ENCODE measurements at regions not wholly inside any gene's neighbourhood (a gene's known extent, or its start where the extent isn't known, plus 50 kb on each side); places are given as distances from the start of the nearest gene placed in this dataset.

DNA sequence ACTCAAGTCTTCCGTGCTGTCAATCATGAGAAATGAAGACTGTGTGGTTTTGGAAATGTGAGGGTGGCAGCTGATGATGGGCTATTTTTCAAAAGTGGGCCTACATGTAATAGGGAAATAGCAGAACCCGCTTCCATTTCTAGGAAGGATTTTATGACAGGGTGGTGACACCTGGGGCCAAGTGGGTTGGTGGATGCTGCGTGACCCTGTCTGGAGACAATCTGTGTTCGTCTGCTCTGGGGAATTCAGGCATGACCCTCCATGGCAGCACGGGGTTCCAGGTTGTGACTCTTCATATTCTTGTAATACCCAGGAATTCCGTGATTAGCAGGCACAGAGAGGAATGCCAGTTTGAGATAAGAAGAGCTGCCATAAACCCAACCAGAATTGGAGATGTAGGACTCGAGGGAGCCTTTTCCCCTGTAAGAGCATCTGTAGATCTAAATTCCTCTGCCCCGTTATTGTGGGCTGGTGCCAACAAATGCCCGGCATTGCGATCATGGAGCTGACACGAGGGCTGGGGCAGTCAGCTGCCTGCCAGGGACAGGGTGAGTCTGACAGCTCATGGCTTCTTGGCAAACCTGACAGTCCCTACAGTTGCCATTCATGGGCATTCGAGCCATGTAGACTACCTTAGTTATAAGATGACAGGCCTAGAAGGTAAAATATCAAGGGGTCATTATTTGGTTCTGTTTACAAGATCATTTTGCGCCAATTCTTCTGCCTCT is 279.7 kb downstream of the GADD45G start (continued):
- TF ChIP-seq POLR2AphosphoS5 (IDR thresholded peaks at IDR 0.05; ENCODE audit: low read depth, low read length), result no peak
- TF ChIP-seq FOSL1 (IDR thresholded peaks at IDR 0.05; ENCODE audit: low read depth), result no peak
- no peak for TF ChIP-seq EZH2phosphoT487 (IDR thresholded peaks at IDR 0.05; ENCODE audit: borderline replicate concordance)
- TF ChIP-seq ELF1 (IDR thresholded peaks at IDR 0.05; ENCODE audit: borderline replicate concordance, low read depth), result no peak
- TF ChIP-seq, protein P1, sequence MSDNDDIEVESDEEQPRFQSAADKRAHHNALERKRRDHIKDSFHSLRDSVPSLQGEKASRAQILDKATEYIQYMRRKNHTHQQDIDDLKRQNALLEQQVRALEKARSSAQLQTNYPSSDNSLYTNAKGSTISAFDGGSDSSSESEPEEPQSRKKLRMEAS (IDR thresholded peaks at IDR 0.05), result no peak
- no peak for TF ChIP-seq YY1 (IDR thresholded peaks at IDR 0.05; ENCODE audit: extremely low read depth, insufficient replicate concordance, low read depth, low read length)

GRCh38 chr9:89885156-89885555 is 280.3 kb downstream of the GADD45G start:
- CTCF ChIA-PET, result no interaction called here

GRCh38 chr9:89886281-89886700 is 281.5 kb downstream of the GADD45G start:
- intact Hi-C loops (cut with micrococcal nuclease), result no loop called here
- no TSS peak for BruUV-seq (replicated peaks)
- no peaks in the 10 kb centered on the region for H3K36me3 ChIP-seq (ENCODE audit: control insufficient read depth in 1 of 2, insufficient read depth in 2 of 2, low read length in 2 of 2)
- TF ChIP-seq CEBPB (IDR thresholded peaks at IDR 0.05; ENCODE audit: low read depth) (no peak), ZBTB33 (IDR thresholded peaks at IDR 0.05; ENCODE audit: extremely low read depth, insufficient replicate concordance, low read length) (no peak)
- TF ChIP-seq, protein P2, sequence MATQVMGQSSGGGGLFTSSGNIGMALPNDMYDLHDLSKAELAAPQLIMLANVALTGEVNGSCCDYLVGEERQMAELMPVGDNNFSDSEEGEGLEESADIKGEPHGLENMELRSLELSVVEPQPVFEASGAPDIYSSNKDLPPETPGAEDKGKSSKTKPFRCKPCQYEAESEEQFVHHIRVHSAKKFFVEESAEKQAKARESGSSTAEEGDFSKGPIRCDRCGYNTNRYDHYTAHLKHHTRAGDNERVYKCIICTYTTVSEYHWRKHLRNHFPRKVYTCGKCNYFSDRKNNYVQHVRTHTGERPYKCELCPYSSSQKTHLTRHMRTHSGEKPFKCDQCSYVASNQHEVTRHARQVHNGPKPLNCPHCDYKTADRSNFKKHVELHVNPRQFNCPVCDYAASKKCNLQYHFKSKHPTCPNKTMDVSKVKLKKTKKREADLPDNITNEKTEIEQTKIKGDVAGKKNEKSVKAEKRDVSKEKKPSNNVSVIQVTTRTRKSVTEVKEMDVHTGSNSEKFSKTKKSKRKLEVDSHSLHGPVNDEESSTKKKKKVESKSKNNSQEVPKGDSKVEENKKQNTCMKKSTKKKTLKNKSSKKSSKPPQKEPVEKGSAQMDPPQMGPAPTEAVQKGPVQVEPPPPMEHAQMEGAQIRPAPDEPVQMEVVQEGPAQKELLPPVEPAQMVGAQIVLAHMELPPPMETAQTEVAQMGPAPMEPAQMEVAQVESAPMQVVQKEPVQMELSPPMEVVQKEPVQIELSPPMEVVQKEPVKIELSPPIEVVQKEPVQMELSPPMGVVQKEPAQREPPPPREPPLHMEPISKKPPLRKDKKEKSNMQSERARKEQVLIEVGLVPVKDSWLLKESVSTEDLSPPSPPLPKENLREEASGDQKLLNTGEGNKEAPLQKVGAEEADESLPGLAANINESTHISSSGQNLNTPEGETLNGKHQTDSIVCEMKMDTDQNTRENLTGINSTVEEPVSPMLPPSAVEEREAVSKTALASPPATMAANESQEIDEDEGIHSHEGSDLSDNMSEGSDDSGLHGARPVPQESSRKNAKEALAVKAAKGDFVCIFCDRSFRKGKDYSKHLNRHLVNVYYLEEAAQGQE (IDR thresholded peaks at IDR 0.05; ENCODE audit: low read depth), result no peak
- TF ChIP-seq, protein P1 (IDR thresholded peaks at IDR 0.05), result no peak
- DNase-seq (ENCODE audit: low read depth, low spot score) (no peak), ATAC-seq (no peak)
- no peak overlapping the region for H3K27ac ChIP-seq (ENCODE audit: low read depth, low read length)
- no peaks in the 10 kb centered on the region for H3K9me2 ChIP-seq (ENCODE audit: insufficient read depth)
- no peak overlapping the region for H3K9ac ChIP-seq (ENCODE audit: low read length)
- no peaks in the 10 kb centered on the region for H3K4me1 ChIP-seq (ENCODE audit: control insufficient read depth in 1 of 2, insufficient read depth in 2 of 2, low read length in 2 of 2)
- H3K4me2 ChIP-seq (ENCODE audit: low read length), result no peak overlapping the region
- no peak overlapping the region for H3K4me3 ChIP-seq (replicated peaks in 1 of 2; ENCODE audit: low read depth in 1 of 2, low read length in 2 of 2)
- no peaks in the 10 kb centered on the region for H4K20me1 ChIP-seq (ENCODE audit: insufficient read depth)
- no peak overlapping the region for H2AFZ ChIP-seq (ENCODE audit: low read depth, low read length, poor library complexity, severe bottlenecking)
- ChIA-PET POLR2A (no interaction called here), CTCF (no interaction called here), RAD21 (ENCODE audit: low non-redundant PET in 1 of 2, low total read pairs in 2 of 2, uncharacterized antibody in 2 of 2, unreplicated experiment in 2 of 2) (no interaction called here)
- no peaks in the 10 kb centered on the region for H3K9me3 ChIP-seq (ENCODE audit: control insufficient read depth in 1 of 2, insufficient read depth in 1 of 2, low read depth in 1 of 2, low read length in 2 of 2)
- no peaks in the 10 kb centered on the region for H3K79me2 ChIP-seq (ENCODE audit: insufficient read depth, low read length)
- peaks cover 4% of the 10 kb centered on the region; the same call in 1 of the 2 replicates for H3K27me3 ChIP-seq (ENCODE audit: insufficient read depth, low read length)

More at GRCh38 chr9:89885156-89885555, 280.3 kb downstream of the GADD45G start:
- RAD21 ChIA-PET (ENCODE audit: low non-redundant PET in 1 of 2, low total read pairs in 2 of 2, uncharacterized antibody in 2 of 2, unreplicated experiment in 2 of 2), result no interaction called here
- Histone ChIP-seq H3K4me2 (ENCODE audit: low read length) (no peak overlapping the region), H3K9ac (ENCODE audit: low read length) (no peak overlapping the region), H3K36me3 (ENCODE audit: control insufficient read depth in 1 of 2, insufficient read depth in 2 of 2, low read length in 2 of 2) (no peaks in the 10 kb centered on the region), H3K9me2 (ENCODE audit: insufficient read depth) (no peaks in the 10 kb centered on the region), H2AFZ (ENCODE audit: low read depth, low read length, poor library complexity, severe bottlenecking) (no peak overlapping the region), H3K27me3 (ENCODE audit: insufficient read depth, low read length) (peaks cover 4% of the 10 kb centered on the region; the same call in 1 of the 2 replicates), H4K20me1 (ENCODE audit: insufficient read depth) (no peaks in the 10 kb centered on the region), H3K27ac (ENCODE audit: low read depth, low read length) (no peak overlapping the region), H3K9me3 (ENCODE audit: control insufficient read depth in 1 of 2, insufficient read depth in 1 of 2, low read depth in 1 of 2, low read length in 2 of 2) (no peaks in the 10 kb centered on the region), H3K4me3 (replicated peaks in 1 of 2; ENCODE audit: low read depth in 1 of 2, low read length in 2 of 2) (no peak overlapping the region), H3K4me1 (ENCODE audit: control insufficient read depth in 1 of 2, insufficient read depth in 2 of 2, low read length in 2 of 2) (no peaks in the 10 kb centered on the region), H3K79me2 (ENCODE audit: insufficient read depth, low read length) (no peaks in the 10 kb centered on the region)
- TF ChIP-seq CBX3 (IDR thresholded peaks at IDR 0.05; ENCODE audit: low read depth) (no peak), SRF (IDR thresholded peaks at IDR 0.05; ENCODE audit: low read depth) (no peak), POLR2A (IDR thresholded peaks at IDR 0.05; ENCODE audit: borderline replicate concordance, extremely low read depth, insufficient read depth, insufficient read length) (no peak)
- ATAC-seq (no peak), DNase-seq (ENCODE audit: low read depth, low spot score) (no peak)
- POLR2A ChIA-PET, result no interaction called here
- intact Hi-C loops (cut with micrococcal nuclease), result no loop called here
- no TSS peak for BruUV-seq (replicated peaks)
